Fibroblast of skin of scalp (primary cell): ENCODE measurements at regions not wholly inside any gene's neighbourhood (a gene's known extent, or its start where the extent isn't known, plus 50 kb on each side); places are given as distances from the start of the nearest gene placed in this dataset.

Source experiments
- DNase-seq: peaks from one replicate; pipeline ENCODE4 v3.0.0-alpha.2; 2013

- DNase-seq, result no peak
Measured at GRCh38 chr4:11505221-11505971, 76.7 kb upstream of the HS3ST1 start.

- no peak for DNase-seq
Measured at GRCh38 chr4:11503166-11503565, 74.5 kb upstream of the HS3ST1 start.

GRCh38 chr4:11497972-11498371 is 69.3 kb upstream of the HS3ST1 start:
- DNase-seq, result peak; percentile 4

GRCh38 chr4:11497212-11497806 is 68.6 kb upstream of the HS3ST1 start:
- DNase-seq, result no peak

GRCh38 chr4:11496351-11496829 is 67.7 kb upstream of the HS3ST1 start:
- peak; percentile 5 for DNase-seq

- no peak for DNase-seq
Measured at GRCh38 chr4:11495818-11496217, 67.1 kb upstream of the HS3ST1 start.

- peak; percentile 15 for DNase-seq
Measured at GRCh38 chr4:11495291-11495690, 66.6 kb upstream of the HS3ST1 start.

- no peak for DNase-seq
Measured at GRCh38 chr4:11494232-11494631, 65.5 kb upstream of the HS3ST1 start.

- no peak for DNase-seq
Measured at GRCh38 chr4:11489453-11490083, 60.9 kb upstream of the HS3ST1 start.

GRCh38 chr4:11488657-11489452 is 60.2 kb upstream of the HS3ST1 start:
- DNase-seq, result no peak

- no peak for DNase-seq
Measured at GRCh38 chr4:11487868-11488544, 59.3 kb upstream of the HS3ST1 start.

- DNase-seq, result no peak
Measured at GRCh38 chr4:11487139-11487538, 58.4 kb upstream of the HS3ST1 start.

GRCh38 chr4:11485926-11486325 is 57.2 kb upstream of the HS3ST1 start:
- no peak for DNase-seq

- DNase-seq, result no peak
Measured at GRCh38 chr4:11484531-11484930, 55.8 kb upstream of the HS3ST1 start.

GRCh38 chr4:11483046-11483445 is 54.4 kb upstream of the HS3ST1 start:
- DNase-seq, result no peak

GRCh38 chr4:11480683-11481082 is 52.0 kb upstream of the HS3ST1 start:
- DNase-seq, result no peak
